ENCODE measurements at regions not wholly inside any gene's neighbourhood (a gene's known extent, or its start where the extent isn't known, plus 50 kb on each side); places are given as distances from the start of the nearest gene placed in this dataset.

DNA sequence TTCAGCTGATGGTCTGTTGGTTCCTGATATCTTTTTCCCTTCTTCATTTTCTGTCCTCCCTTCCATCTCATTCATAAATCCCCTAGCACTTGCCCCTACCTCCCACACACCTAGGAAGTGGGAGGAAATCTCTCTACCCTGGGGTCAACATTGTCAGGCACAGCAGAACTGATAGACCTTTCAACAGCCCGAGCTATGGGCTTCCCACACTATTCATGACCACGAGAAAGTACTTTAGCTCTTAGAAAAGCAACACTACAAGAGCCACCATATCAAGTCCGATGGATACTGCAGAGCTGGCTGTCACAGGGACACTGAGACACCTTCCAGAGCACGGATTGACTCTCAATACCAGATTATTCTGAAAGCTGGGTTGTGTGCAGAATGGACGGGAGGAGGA, 180.6 kb upstream of the NEBL start:
- no peak for TF ChIP-seq CTCF (conservative IDR thresholded peaks at IDR 0.05 in 1 of 2, IDR thresholded peaks at IDR 0.05 in 1 of 2; ENCODE audit: low read depth in 1 of 2, low read length in 2 of 2)
- TF ChIP-seq EZH2 (IDR thresholded peaks at IDR 0.05; ENCODE audit: low read length, missing control alignments) = no peak
